Thyroid gland (tissue), 4 donors: ENCODE measurements at regions not wholly inside any gene's neighbourhood (a gene's known extent, or its start where the extent isn't known, plus 50 kb on each side); places are given as distances from the start of the nearest gene placed in this dataset.

Experiments used
- DNase-seq, 2 donors: peaks; one replicate each; pipeline ENCODE4 v3.0.0-alpha.2; 2019
- H3K27ac ChIP-seq, 3 donors: fragments of 200-600 bp; sonication (generic); 1 replicate in 2 of 3; 2 replicates in 1 of 3; pipeline ENCODE4 v1.5.1; 2016 to 2019; ENCODE audit warnings: mild to moderate bottlenecking in 1 of 3, moderate library complexity in 1 of 3
- H3K27me3 ChIP-seq: fragments of 200-600 bp; sonication (generic); one replicate; pipeline ENCODE4 v1.5.1; 2019
- H3K36me3 ChIP-seq, 2 donors: fragments of 200-600 bp; sonication (generic); one replicate each; pipeline ENCODE4 v1.5.1; 2016 to 2019
- H3K4me1 ChIP-seq, 2 donors: fragments of 200-600 bp; sonication (generic); one replicate each; pipeline ENCODE4 v1.5.1; 2017 to 2019
- H3K4me3 ChIP-seq, 3 donors: fragments of 200-600 bp; sonication (generic); replicated peaks in 1 of 3; 1 replicate in 2 of 3; 2 replicates in 1 of 3; pipeline ENCODE4 v1.5.1; 2016; ENCODE audit warnings: mild to moderate bottlenecking in 1 of 3
- H3K9me3 ChIP-seq: fragments of 200-600 bp; sonication (generic); one replicate; pipeline ENCODE4 v1.5.1; 2017
- POLR2A ChIP-seq, 2 donors: fragments of 450-650 bp; IDR thresholded peaks; one replicate each; pipeline ENCODE4 v1.6.1; 2017; ENCODE audit warnings: antibody characterized with exemption in 2 of 2, mild to moderate bottlenecking in 2 of 2, moderate library complexity in 1 of 2
- WGBS, 2 donors: methylation state at CpG; one replicate each; pipeline ENCODE4 v1.1.5; 2017; 5-methylcytosine and 5-hydroxymethylcytosine counted together
- intact Hi-C: fragments of 100-400 bp; cut with DNase I; formaldehyde crosslinking; loops from one replicate; pipeline ENCODE4 v1.15.1; 2023
- TF ChIP-seq, protein P1 (sequence below), 6 experiments: fragments of 200-600 bp in 3 of 6; fragments of 450-650 bp in 3 of 6; sonication (generic) in 3 of 6; IDR thresholded peaks; one replicate each; pipeline ENCODE4 v1.5.1; 2016 to 2019; ENCODE audit warnings: antibody characterized with exemption in 6 of 6, mild to moderate bottlenecking in 2 of 6, inconsistent platforms in 1 of 6, moderate library complexity in 1 of 6

DNA sequence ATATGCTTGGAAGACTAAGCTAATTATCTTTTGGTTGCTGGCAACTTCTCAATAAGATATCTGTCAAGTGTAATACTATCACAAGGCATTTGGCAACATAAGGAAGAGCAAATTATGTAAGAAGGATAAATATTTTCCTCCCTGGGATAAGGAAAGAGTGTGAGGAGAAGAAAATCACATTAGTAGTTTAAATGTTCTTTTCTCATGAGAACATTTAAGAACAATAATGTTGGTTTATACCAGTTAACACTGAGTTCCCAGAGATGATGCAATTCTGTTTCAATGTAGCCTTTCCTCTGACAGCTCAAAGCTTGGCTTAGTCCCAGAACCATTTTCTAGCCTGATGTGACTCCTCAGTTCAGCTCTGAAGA, 66.1 kb upstream of the NPHP3 start:
- TF ChIP-seq, protein P1, sequence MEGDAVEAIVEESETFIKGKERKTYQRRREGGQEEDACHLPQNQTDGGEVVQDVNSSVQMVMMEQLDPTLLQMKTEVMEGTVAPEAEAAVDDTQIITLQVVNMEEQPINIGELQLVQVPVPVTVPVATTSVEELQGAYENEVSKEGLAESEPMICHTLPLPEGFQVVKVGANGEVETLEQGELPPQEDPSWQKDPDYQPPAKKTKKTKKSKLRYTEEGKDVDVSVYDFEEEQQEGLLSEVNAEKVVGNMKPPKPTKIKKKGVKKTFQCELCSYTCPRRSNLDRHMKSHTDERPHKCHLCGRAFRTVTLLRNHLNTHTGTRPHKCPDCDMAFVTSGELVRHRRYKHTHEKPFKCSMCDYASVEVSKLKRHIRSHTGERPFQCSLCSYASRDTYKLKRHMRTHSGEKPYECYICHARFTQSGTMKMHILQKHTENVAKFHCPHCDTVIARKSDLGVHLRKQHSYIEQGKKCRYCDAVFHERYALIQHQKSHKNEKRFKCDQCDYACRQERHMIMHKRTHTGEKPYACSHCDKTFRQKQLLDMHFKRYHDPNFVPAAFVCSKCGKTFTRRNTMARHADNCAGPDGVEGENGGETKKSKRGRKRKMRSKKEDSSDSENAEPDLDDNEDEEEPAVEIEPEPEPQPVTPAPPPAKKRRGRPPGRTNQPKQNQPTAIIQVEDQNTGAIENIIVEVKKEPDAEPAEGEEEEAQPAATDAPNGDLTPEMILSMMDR (IDR thresholded peaks at IDR 0.05) = no peak
- no peak for TF ChIP-seq POLR2A (IDR thresholded peaks at IDR 0.05)
- Histone ChIP-seq H3K4me3 (no peak overlapping the region), H3K36me3 (no peaks in the 10 kb centered on the region), H3K9me3 (no peaks in the 10 kb centered on the region), H3K27me3 (no peaks in the 10 kb centered on the region), H3K4me1 (peaks cover 0 to 8% of the 10 kb centered on the region in 2 donors), H3K27ac (no peak overlapping the region)
- DNase-seq = peak; percentile 23 to 32
- intact Hi-C loops = no loop called here

DNA sequence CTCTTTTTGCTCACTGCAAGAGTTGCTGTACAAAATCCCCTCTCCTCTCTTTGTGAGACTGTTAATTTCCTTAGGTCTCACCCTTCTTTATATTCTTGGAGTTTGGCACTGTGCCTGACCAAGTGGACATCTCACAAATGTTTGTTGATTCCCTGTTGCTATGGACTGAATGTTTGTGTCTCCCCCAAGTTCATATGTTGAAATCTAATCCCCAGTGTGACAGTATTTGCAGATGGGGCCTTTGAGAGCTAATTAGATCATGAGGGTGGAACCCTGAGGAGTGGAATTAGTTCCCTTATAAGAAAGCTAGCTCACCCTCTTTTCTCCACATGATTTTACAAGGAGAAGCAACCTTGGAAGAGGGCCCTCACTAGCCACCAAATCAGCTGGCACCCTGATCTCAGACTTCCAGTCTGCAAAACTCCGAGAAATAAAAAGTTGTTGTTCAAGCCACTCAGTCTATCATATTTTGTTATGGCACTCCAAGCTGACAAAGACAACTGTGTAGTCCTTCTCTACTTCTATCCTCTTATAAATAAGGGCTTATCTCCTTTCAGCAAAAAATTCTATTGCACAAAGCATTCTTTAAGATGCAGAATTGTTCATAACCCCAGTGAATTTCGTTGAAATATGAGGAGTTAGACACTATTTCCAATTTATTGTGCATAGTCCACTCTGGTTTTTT, 65.5 kb upstream of the NPHP3 start:
- H3K4me1 ChIP-seq = peaks cover 0 to 8% of the 10 kb centered on the region in 2 donors
- H3K4me3 ChIP-seq = no peak overlapping the region
- no peaks in the 10 kb centered on the region for H3K9me3 ChIP-seq
- no peak for DNase-seq
- no peaks in the 10 kb centered on the region for H3K36me3 ChIP-seq
- no peak for TF ChIP-seq POLR2A (IDR thresholded peaks at IDR 0.05)
- TF ChIP-seq, protein P1 (IDR thresholded peaks at IDR 0.05) = no peak
- no peaks in the 10 kb centered on the region for H3K27me3 ChIP-seq
- 51 to 80% methylated on average over 2 of the region's 2 CpGs for WGBS, 2 donors
- intact Hi-C loops = no loop called here
- peak overlapping the region in 1 of 3 donors; percentile 9 for H3K27ac ChIP-seq

DNA sequence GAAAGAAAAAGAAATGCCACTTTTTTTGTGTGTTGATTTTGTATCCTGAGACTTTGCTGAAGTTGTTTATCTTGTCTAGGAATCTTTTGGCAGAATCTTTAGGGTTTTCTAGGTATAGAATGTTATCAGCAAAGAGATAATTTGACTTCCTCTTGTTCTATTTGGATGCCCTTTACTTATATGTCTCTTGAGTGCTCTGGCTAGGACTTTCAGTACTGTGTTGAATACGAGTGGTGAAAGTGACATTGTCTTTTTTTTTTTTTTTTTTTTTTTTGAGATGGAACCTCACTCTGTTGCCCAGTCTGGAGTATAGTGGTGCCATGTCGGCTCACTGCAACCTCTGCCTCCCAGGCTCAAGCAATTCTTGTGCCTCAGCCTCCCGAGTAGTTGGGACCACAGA, 64.7 kb upstream of the NPHP3 start:
- Histone ChIP-seq H3K27ac (no peak overlapping the region), H3K4me1 (peaks cover 0 to 8% of the 10 kb centered on the region in 2 donors), H3K4me3 (no peak overlapping the region), H3K9me3 (no peaks in the 10 kb centered on the region), H3K36me3 (no peaks in the 10 kb centered on the region), H3K27me3 (no peaks in the 10 kb centered on the region)
- intact Hi-C loops = no loop called here
- DNase-seq = no peak
- 82 to 85% methylated on average over 3 of the region's 3 CpGs for WGBS, 2 donors
- TF ChIP-seq POLR2A (IDR thresholded peaks at IDR 0.05) = no peak
- TF ChIP-seq, protein P1 (IDR thresholded peaks at IDR 0.05) = no peak

DNA sequence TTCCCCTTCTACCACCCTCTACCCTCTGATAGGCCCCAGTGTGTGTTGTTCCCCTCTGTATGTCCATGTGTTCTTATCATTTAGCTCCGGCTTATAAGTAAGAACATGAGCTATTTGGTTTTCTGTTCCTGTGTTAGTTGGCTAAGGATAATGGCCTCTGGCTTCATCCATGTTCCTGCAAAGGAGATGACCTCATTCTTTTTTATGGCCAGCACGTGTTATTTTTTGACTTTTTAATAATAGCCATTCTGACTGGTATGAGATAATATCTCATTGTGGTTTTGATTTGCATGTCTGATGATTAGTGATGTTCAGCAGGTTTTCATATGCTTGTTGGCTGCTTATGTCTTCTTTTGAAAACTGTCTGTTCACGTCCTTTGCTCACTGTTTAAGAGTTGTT, 63.1 kb upstream of the NPHP3 start:
- Histone ChIP-seq H3K27me3 (no peaks in the 10 kb centered on the region), H3K9me3 (no peaks in the 10 kb centered on the region), H3K4me1 (peaks cover 0 to 8% of the 10 kb centered on the region in 2 donors), H3K27ac (no peak overlapping the region), H3K4me3 (no peak overlapping the region), H3K36me3 (no peaks in the 10 kb centered on the region)
- WGBS, 2 donors = 68 to 80% methylated on average over 3 of the region's 3 CpGs
- intact Hi-C loops = no loop called here
- DNase-seq = no peak
- TF ChIP-seq POLR2A (IDR thresholded peaks at IDR 0.05) = no peak
- TF ChIP-seq, protein P1 (IDR thresholded peaks at IDR 0.05) = no peak

DNA sequence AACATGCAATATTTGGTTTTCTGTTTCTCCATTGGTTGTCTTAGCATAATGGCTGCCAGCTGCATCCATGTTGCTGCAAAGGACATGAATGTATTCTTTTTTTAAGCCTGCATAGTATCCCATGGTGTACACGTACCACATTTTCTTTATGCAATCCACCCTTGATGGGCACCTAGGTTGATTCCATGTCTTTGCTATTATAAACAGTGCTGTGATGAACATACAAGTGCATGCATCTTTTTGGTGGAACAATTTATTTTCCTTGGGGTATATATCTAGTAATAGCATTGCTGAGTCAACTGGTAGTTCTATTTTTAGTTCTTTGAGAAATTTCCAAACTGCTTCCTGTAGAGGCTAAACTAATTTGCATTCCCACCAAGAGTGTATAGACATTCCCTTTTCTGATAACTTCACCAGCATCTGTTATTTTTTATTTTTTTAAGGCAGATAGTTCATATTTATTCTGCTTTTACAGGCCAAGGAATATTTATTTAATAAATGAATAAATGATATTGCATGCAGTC, 62.4 kb upstream of the NPHP3 start:
- intact Hi-C loops = no loop called here
- WGBS, 2 donors = 95 to 97% methylated on average over 1 of the region's 1 CpG
- no peak overlapping the region for H3K4me3 ChIP-seq
- no peaks in the 10 kb centered on the region for H3K36me3 ChIP-seq
- peaks cover 0 to 8% of the 10 kb centered on the region in 2 donors for H3K4me1 ChIP-seq
- H3K9me3 ChIP-seq = no peaks in the 10 kb centered on the region
- TF ChIP-seq, protein P1 (IDR thresholded peaks at IDR 0.05) = no peak
- TF ChIP-seq POLR2A (IDR thresholded peaks at IDR 0.05) = no peak
- no peaks in the 10 kb centered on the region for H3K27me3 ChIP-seq
- H3K27ac ChIP-seq = no peak overlapping the region
- no peak for DNase-seq
